K562 (cell line): ENCODE measurements at regions not wholly inside any gene's neighbourhood (a gene's known extent, or its start where the extent isn't known, plus 50 kb on each side); places are given as distances from the start of the nearest gene placed in this dataset.

Source experiments
- CTBP1 ChIP-seq: fragments of 450-650 bp; IDR thresholded peaks from 2 replicates; pipeline ENCODE4 v1.6.1; 2016; ENCODE audit warnings: borderline replicate concordance
- E2F8 ChIP-seq: fragments of 450-650 bp; IDR thresholded peaks from 2 replicates; pipeline ENCODE4 v1.7.1; 2018; ENCODE audit warnings: mild to moderate bottlenecking, low read depth; ENCODE audit not compliant: partially characterized antibody
- ESRRA ChIP-seq: fragments of 450-650 bp; IDR thresholded peaks from 2 replicates; pipeline ENCODE4 v1.6.1; 2014; ENCODE audit warnings: low read depth, mild to moderate bottlenecking, moderate library complexity, borderline replicate concordance
- JUND ChIP-seq, 2 experiments: IDR thresholded peaks; 2 replicates in 1 of 2; 3 replicates in 1 of 2; pipeline ENCODE4 v1.6.1; 2011; ENCODE audit warnings: borderline replicate concordance in 2 of 2, low read depth in 2 of 2, low read length in 2 of 2, improper control_type of control experiment in 1 of 2, missing biosample characterization in 1 of 2, missing genetic modification characterization in 1 of 2, missing genetic modification reagents in 1 of 2
- KDM1A ChIP-seq, 2 experiments: fragments of 450-650 bp; IDR thresholded peaks; 2 replicates each; pipeline ENCODE4 v1.6.1; 2016; ENCODE audit warnings: mild to moderate bottlenecking in 2 of 2
- MTA2 ChIP-seq: fragments of 450-650 bp; IDR thresholded peaks from 2 replicates; pipeline ENCODE4 v1.6.1; 2016; ENCODE audit warnings: low read depth
- NR4A1 ChIP-seq, 2 experiments: fragments of 250-450 bp in 1 of 2; fragments of 450-650 bp in 1 of 2; sonication (Bioruptor Pico) in 1 of 2; IDR thresholded peaks; 2 replicates each; pipeline versions ENCODE4 v1.4.0 to v1.6.1; 2016 to 2020; ENCODE audit warnings: mild to moderate bottlenecking in 2 of 2, missing compliant biosample characterization in 1 of 2, missing genetic modification characterization in 1 of 2, moderate library complexity in 1 of 2
- NRF1 ChIP-seq, 2 experiments: fragments of 450-650 bp; IDR thresholded peaks in 1 of 2; conservative IDR thresholded peaks in 1 of 2; 2 replicates each; pipeline ENCODE4 v1.6.1; 2014; ENCODE audit warnings: mild to moderate bottlenecking in 2 of 2
- RBM34 ChIP-seq: fragments of 200-400 bp; formaldehyde crosslinking; IDR thresholded peaks from 2 replicates; pipeline ENCODE4 v1.6.1; 2018; ENCODE audit warnings: low read length, borderline replicate concordance; ENCODE audit not compliant: insufficient read depth
- SIN3B ChIP-seq: fragments of 450-650 bp; IDR thresholded peaks from 2 replicates; pipeline ENCODE4 v1.6.1; 2017; ENCODE audit warnings: low read depth, mild to moderate bottlenecking, moderate library complexity
- ZC3H4 ChIP-seq: sonication (generic); formaldehyde crosslinking; IDR thresholded peaks from 2 replicates; pipeline ENCODE4 v1.9.0; 2021; ENCODE audit warnings: missing genetic modification reagents, borderline replicate concordance
- ZFP36 ChIP-seq: fragments of 150-350 bp; IDR thresholded peaks from 2 replicates; pipeline ENCODE4 v1.6.1; 2018; ENCODE audit warnings: low read length, low read depth; ENCODE audit not compliant: partially characterized antibody
- ZNF146 ChIP-seq: IDR thresholded peaks from one replicate; pipeline ENCODE4 v1.6.1; 2018; ENCODE audit warnings: missing compliant biosample characterization; ENCODE audit not compliant: unreplicated experiment
- TF ChIP-seq, protein P1 (sequence below): fragments of 450-650 bp; IDR thresholded peaks from 2 replicates; pipeline ENCODE4 v1.6.1; 2014; ENCODE audit warnings: low read depth, mild to moderate bottlenecking, moderate library complexity, borderline replicate concordance
- TF ChIP-seq, protein P2 (sequence below): sonication (generic); formaldehyde crosslinking; IDR thresholded peaks from 2 replicates; pipeline ENCODE4 v1.8.0; 2022; ENCODE audit warnings: mild to moderate bottlenecking, missing genetic modification reagents, borderline replicate concordance
- TF ChIP-seq, protein P3 (sequence below), 2 experiments: IDR thresholded peaks; 2 replicates each; pipeline ENCODE4 v1.6.1; 2012; ENCODE audit warnings: improper control_type of control experiment in 2 of 2, low read depth in 2 of 2, low read length in 2 of 2, borderline replicate concordance in 1 of 2

DNA sequence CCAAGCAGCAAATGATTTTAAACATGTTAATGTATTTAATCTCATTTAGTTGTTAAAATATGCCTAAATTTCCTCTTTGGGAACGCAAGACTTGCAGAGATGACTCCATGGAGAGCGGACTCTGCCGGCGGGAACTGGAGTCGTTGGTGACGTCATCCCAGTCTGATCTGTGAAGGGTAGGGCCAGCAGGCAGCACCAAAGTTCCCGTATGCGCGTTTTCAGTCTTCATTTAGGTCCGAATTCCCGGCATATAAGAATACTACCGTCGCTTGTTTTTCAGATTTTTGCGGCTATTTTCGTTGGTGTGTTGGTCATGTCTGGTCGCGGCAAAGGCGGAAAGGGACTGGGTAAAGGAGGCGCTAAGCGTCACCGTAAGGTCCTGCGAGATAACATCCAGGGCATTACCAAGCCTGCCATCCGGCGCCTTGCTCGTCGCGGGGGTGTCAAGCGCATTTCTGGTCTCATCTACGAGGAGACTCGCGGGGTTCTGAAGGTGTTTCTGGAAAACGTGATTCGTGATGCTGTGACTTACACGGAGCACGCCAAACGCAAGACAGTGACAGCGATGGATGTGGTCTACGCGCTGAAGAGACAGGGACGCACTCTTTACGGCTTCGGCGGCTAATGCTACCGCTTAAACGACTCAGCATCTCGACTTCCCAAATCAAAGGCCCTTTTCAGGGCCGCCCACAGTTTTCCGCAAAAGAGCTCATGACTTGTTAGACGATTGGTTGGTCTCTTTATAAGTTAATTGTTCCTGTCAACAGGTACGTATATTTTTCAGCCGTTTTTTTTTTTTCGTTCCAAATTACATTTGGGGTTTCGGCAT lies 117.3 kb downstream of the HFE start (continued):
- 0 out of 2 replicates have a peak, but pooled peaks have one; percentile 69 for TF ChIP-seq NR4A1 (CRISPR knock-in tag; IDR thresholded peaks at IDR 0.05)
- no peak; the same call in 1 of the 2 replicates for TF ChIP-seq NR4A1 (tag; IDR thresholded peaks at IDR 0.05)
- TF ChIP-seq E2F8 = peak; percentile 86
- TF ChIP-seq RBM34 = no peak
- peak; percentile 29 to 63; a peak in 3 of 4 replicates for TF ChIP-seq NRF1 (conservative IDR thresholded peaks at IDR 0.05 in 1 of 2, IDR thresholded peaks at IDR 0.05 in 1 of 2)
- 0 out of 2 replicates have a peak, but pooled peaks have one; percentile 16 for TF ChIP-seq MTA2
- TF ChIP-seq JUND (IDR thresholded peaks at IDR 0.05; ENCODE audit: borderline replicate concordance, low read depth, low read length) = peak; percentile 100
- TF ChIP-seq JUND (tag; IDR thresholded peaks at IDR 0.05; ENCODE audit: borderline replicate concordance, low read depth, low read length) = peak; percentile 100
- TF ChIP-seq ZFP36 = peak; percentile 80
- peak; percentile 28 to 81; a peak in 3 of 4 replicates for TF ChIP-seq KDM1A (IDR thresholded peaks at IDR 0.05)
- TF ChIP-seq, protein P1, sequence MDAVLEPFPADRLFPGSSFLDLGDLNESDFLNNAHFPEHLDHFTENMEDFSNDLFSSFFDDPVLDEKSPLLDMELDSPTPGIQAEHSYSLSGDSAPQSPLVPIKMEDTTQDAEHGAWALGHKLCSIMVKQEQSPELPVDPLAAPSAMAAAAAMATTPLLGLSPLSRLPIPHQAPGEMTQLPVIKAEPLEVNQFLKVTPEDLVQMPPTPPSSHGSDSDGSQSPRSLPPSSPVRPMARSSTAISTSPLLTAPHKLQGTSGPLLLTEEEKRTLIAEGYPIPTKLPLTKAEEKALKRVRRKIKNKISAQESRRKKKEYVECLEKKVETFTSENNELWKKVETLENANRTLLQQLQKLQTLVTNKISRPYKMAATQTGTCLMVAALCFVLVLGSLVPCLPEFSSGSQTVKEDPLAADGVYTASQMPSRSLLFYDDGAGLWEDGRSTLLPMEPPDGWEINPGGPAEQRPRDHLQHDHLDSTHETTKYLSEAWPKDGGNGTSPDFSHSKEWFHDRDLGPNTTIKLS = peak; percentile 33; the same call in 1 of the 2 replicates
- TF ChIP-seq, protein P2, sequence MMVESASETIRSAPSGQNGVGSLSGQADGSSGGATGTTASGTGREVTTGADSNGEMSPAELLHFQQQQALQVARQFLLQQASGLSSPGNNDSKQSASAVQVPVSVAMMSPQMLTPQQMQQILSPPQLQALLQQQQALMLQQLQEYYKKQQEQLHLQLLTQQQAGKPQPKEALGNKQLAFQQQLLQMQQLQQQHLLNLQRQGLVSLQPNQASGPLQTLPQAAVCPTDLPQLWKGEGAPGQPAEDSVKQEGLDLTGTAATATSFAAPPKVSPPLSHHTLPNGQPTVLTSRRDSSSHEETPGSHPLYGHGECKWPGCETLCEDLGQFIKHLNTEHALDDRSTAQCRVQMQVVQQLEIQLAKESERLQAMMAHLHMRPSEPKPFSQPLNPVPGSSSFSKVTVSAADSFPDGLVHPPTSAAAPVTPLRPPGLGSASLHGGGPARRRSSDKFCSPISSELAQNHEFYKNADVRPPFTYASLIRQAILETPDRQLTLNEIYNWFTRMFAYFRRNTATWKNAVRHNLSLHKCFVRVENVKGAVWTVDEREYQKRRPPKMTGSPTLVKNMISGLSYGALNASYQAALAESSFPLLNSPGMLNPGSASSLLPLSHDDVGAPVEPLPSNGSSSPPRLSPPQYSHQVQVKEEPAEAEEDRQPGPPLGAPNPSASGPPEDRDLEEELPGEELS = peak; percentile 23
- peak; percentile 73; the same call in 1 of the 2 replicates for TF ChIP-seq ESRRA
- TF ChIP-seq ZNF146 (CRISPR knock-in tag) = no peak
- peak; percentile 100 for TF ChIP-seq ZC3H4 (CRISPR knock-in tag)
- TF ChIP-seq SIN3B = 0 out of 2 replicates have a peak, but pooled peaks have one; percentile 35
- TF ChIP-seq CTBP1 = peak; percentile 88
- TF ChIP-seq, protein P3, sequence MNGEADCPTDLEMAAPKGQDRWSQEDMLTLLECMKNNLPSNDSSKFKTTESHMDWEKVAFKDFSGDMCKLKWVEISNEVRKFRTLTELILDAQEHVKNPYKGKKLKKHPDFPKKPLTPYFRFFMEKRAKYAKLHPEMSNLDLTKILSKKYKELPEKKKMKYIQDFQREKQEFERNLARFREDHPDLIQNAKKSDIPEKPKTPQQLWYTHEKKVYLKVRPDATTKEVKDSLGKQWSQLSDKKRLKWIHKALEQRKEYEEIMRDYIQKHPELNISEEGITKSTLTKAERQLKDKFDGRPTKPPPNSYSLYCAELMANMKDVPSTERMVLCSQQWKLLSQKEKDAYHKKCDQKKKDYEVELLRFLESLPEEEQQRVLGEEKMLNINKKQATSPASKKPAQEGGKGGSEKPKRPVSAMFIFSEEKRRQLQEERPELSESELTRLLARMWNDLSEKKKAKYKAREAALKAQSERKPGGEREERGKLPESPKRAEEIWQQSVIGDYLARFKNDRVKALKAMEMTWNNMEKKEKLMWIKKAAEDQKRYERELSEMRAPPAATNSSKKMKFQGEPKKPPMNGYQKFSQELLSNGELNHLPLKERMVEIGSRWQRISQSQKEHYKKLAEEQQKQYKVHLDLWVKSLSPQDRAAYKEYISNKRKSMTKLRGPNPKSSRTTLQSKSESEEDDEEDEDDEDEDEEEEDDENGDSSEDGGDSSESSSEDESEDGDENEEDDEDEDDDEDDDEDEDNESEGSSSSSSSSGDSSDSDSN (IDR thresholded peaks at IDR 0.05; ENCODE audit: borderline replicate concordance in 1 of 2, low read depth in 2 of 2, low read length in 2 of 2) = no peak
